SK-N-SH treated with all-trans-retinoic acid at 6 μM for 48 hours (cell line): ENCODE measurements at regions not wholly inside any gene's neighbourhood (a gene's known extent, or its start where the extent isn't known, plus 50 kb on each side); places are given as distances from the start of the nearest gene placed in this dataset.

Source experiments
- ATAC-seq: fragments of 200-7000 bp; cut with Tn5 transposase; 3 replicates; pipeline ENCODE4 v1.9.1; 2020; ENCODE audit warnings: mild to moderate bottlenecking, moderate library complexity
- ARNTL ChIP-seq: fragments of 450-650 bp; formaldehyde crosslinking; IDR thresholded peaks from 2 replicates; pipeline ENCODE4 v1.5.0; 2020; ENCODE audit warnings: low read depth, mild to moderate bottlenecking, moderate library complexity, borderline replicate concordance
- BACH2 ChIP-seq: fragments of 250-450 bp; sonication (Bioruptor Pico); IDR thresholded peaks from 2 replicates; pipeline ENCODE4 v1.9.0; 2021; ENCODE audit warnings: mild to moderate bottlenecking, borderline replicate concordance
- CREB5 ChIP-seq: fragments of 250-450 bp; sonication (Bioruptor Pico); IDR thresholded peaks from 2 replicates; pipeline ENCODE4 v1.5.1; 2020; ENCODE audit warnings: low read depth, mild to moderate bottlenecking, moderate library complexity
- CSDC2 ChIP-seq: fragments of 250-450 bp; sonication (Bioruptor Pico); IDR thresholded peaks from 2 replicates; pipeline ENCODE4 v1.5.0; 2020; ENCODE audit warnings: mild to moderate bottlenecking, moderate library complexity
- ESRRG ChIP-seq: fragments of 250-450 bp; sonication (Bioruptor Pico); IDR thresholded peaks from 2 replicates; pipeline ENCODE4 v1.6.1; 2021; ENCODE audit warnings: mild to moderate bottlenecking
- GLIS3 ChIP-seq: fragments of 250-450 bp; sonication (Bioruptor Pico); IDR thresholded peaks from 2 replicates; pipeline ENCODE4 v1.5.0; 2020; ENCODE audit warnings: mild to moderate bottlenecking, moderate library complexity
- ISL1 ChIP-seq: fragments of 250-450 bp; sonication (Bioruptor Pico); IDR thresholded peaks from 2 replicates; pipeline ENCODE4 v2.1.2; 2022; ENCODE audit warnings: mild to moderate bottlenecking, moderate library complexity
- OSR1 ChIP-seq: fragments of 250-450 bp; sonication (Bioruptor Pico); IDR thresholded peaks from 2 replicates; pipeline ENCODE4 v1.8.0; 2022; ENCODE audit warnings: moderate library complexity, mild to moderate bottlenecking, inconsistent platforms
- PATZ1 ChIP-seq: fragments of 250-450 bp; sonication (Bioruptor Pico); IDR thresholded peaks from 2 replicates; pipeline ENCODE4 v1.8.0; 2020; ENCODE audit warnings: mild to moderate bottlenecking, moderate library complexity, borderline replicate concordance
- POU6F1 ChIP-seq: fragments of 250-450 bp; sonication (Bioruptor Pico); IDR thresholded peaks from 2 replicates; pipeline ENCODE4 v1.8.0; 2021; ENCODE audit warnings: low read depth, mild to moderate bottlenecking, moderate library complexity, borderline replicate concordance
- PPARA ChIP-seq: fragments of 250-450 bp; sonication (Bioruptor Pico); IDR thresholded peaks from 2 replicates; pipeline ENCODE4 v1.5.0; 2020; ENCODE audit warnings: mild to moderate bottlenecking, borderline replicate concordance
- RARB ChIP-seq: fragments of 250-450 bp; sonication (Bioruptor Pico); IDR thresholded peaks from 2 replicates; pipeline ENCODE4 v1.8.0; 2021; ENCODE audit warnings: mild to moderate bottlenecking, moderate library complexity
- SNAI2 ChIP-seq: fragments of 250-450 bp; sonication (Bioruptor Pico); IDR thresholded peaks from 2 replicates; pipeline ENCODE4 v1.5.0; 2020; ENCODE audit warnings: mild to moderate bottlenecking, moderate library complexity
- TCF4 ChIP-seq: fragments of 250-450 bp; sonication (Bioruptor Pico); IDR thresholded peaks from 2 replicates; pipeline ENCODE4 v1.8.0; 2021; ENCODE audit warnings: mild to moderate bottlenecking, moderate library complexity, borderline replicate concordance
- TOX ChIP-seq: fragments of 250-450 bp; sonication (Bioruptor Pico); IDR thresholded peaks from 2 replicates; pipeline ENCODE4 v1.8.0; 2021; ENCODE audit warnings: mild to moderate bottlenecking, moderate library complexity, borderline replicate concordance
- TSHZ2 ChIP-seq: fragments of 250-450 bp; sonication (Bioruptor Pico); IDR thresholded peaks from 2 replicates; pipeline ENCODE4 v1.5.0; 2020; ENCODE audit warnings: mild to moderate bottlenecking, moderate library complexity
- ZC3H10 ChIP-seq: fragments of 250-450 bp; sonication (Bioruptor Pico); IDR thresholded peaks from 2 replicates; pipeline ENCODE4 v1.5.1; 2021; ENCODE audit warnings: mild to moderate bottlenecking, moderate library complexity
- ZFP30 ChIP-seq: fragments of 450-650 bp; formaldehyde crosslinking; IDR thresholded peaks from 2 replicates; pipeline ENCODE4 v1.5.0; 2022; ENCODE audit warnings: mild to moderate bottlenecking, moderate library complexity
- ZNF70 ChIP-seq: fragments of 450-650 bp; formaldehyde crosslinking; IDR thresholded peaks from 2 replicates; pipeline ENCODE4 v1.5.0; 2020; ENCODE audit warnings: mild to moderate bottlenecking, moderate library complexity
- ZNF8 ChIP-seq: fragments of 450-650 bp; formaldehyde crosslinking; IDR thresholded peaks from 2 replicates; pipeline ENCODE4 v1.5.0; 2020; ENCODE audit warnings: mild to moderate bottlenecking, moderate library complexity

GRCh38 chr5:63125862-63126261 lies 547.2 kb downstream of the LRRC70 start (continued):
- TF ChIP-seq TSHZ2 (CRISPR knock-in tag): no peak
- no peak for TF ChIP-seq ZFP30 (CRISPR knock-in tag)

- ATAC-seq: no peak
Observed at GRCh38 chr5:63125392-63125791, 546.8 kb downstream of the LRRC70 start.

GRCh38 chr5:63124266-63124665 lies 545.6 kb downstream of the LRRC70 start:
- TF ChIP-seq ISL1: no peak
- no peak for TF ChIP-seq SNAI2 (CRISPR knock-in tag)
- no peak for TF ChIP-seq ARNTL (CRISPR knock-in tag)
- no peak for TF ChIP-seq PPARA
- TF ChIP-seq ZFP30 (CRISPR knock-in tag): no peak
- no peak for TF ChIP-seq GLIS3 (CRISPR knock-in tag)
- TF ChIP-seq OSR1 (CRISPR knock-in tag): no peak
- no peak for TF ChIP-seq BACH2 (CRISPR knock-in tag)
- no peak for TF ChIP-seq ZNF8 (CRISPR knock-in tag)
- no peak for TF ChIP-seq PATZ1
- no peak for TF ChIP-seq ZNF70 (CRISPR knock-in tag)
- no peak for TF ChIP-seq POU6F1 (CRISPR knock-in tag)
- TF ChIP-seq CREB5: no peak
- TF ChIP-seq CSDC2 (CRISPR knock-in tag): no peak
- TF ChIP-seq ESRRG (CRISPR knock-in tag): no peak
- no peak for TF ChIP-seq RARB (CRISPR knock-in tag)
- no peak for TF ChIP-seq TOX (CRISPR knock-in tag)
- no peak for TF ChIP-seq TSHZ2 (CRISPR knock-in tag)
- TF ChIP-seq ZC3H10 (CRISPR knock-in tag): no peak
- TF ChIP-seq, all 23 proteins: peak for 0
- no peak for ATAC-seq

More at GRCh38 chr5:63125392-63125791, 546.8 kb downstream of the LRRC70 start:
- no peak for TF ChIP-seq TCF4
- no peak for TF ChIP-seq CSDC2 (CRISPR knock-in tag)
- TF ChIP-seq TOX (CRISPR knock-in tag): no peak
- TF ChIP-seq ARNTL (CRISPR knock-in tag): no peak
- no peak for TF ChIP-seq RARB (CRISPR knock-in tag)
- TF ChIP-seq, all 23 proteins: peak for 0
